ENCODE measurements at regions not wholly inside any gene's neighbourhood (a gene's known extent, or its start where the extent isn't known, plus 50 kb on each side); places are given as distances from the start of the nearest gene placed in this dataset.

DNA sequence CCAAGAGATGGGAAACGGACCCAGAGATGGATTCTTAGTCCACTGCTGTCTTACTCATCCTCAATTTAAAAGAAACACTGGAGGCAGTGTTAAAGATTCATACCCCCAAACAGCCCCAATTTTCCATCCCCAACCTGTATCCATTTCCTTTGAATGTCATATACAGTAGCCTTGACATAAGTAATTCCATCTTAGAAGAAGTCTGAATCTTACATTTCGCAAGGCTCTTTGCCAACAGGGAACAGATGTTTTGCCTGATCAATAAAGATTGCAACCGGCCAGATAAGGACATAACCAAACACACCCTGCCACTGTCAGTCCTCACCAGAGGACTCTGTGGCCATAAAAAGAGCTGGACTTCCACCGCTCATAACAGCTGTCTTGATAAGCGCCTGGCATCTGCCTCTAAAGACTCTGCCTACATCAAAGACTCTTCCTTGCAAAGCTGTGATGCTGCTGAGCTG is 59.0 kb upstream of the MED9 start:
- no peak for DNase-seq

DNA sequence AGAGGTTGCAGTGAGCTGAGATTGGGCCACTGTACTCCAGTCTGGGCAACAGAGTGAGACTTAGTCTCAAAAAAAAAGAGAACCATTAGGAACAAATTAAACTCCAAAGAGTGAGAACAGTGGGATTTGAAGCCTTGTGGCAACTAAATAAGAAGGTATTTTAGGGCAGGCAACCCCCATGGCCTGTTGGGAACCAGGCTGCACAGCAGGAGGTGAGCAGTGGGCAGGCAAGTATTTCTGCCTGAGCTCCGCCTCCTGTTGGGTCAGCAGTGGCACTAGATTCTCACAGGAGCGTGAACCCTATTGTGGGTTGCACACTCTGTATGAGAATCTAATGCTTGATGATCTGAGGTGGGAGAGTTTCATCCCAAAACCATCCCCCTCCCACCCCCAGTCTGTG is 57.6 kb upstream of the MED9 start:
- DNase-seq, result no peak

DNA sequence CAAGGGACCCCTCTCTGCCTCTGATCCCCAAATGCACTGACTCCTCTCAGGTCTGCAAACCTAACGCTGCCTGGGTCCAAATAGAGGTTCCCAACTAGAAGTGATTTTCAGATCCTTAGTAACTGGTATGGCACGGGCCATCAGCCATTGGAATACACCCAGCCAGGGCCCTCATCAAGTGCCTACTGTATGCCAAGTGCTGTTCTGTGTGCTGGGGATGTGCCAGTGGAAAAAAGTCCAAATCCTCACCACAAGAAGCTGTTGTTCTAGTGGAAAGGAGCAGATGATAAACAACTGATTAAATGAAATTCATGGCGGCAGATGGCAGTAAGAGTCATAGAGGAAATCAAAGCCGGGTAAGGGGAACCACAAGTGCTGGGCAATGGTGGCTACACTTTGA is 57.2 kb upstream of the MED9 start:
- no peak for DNase-seq

DNA sequence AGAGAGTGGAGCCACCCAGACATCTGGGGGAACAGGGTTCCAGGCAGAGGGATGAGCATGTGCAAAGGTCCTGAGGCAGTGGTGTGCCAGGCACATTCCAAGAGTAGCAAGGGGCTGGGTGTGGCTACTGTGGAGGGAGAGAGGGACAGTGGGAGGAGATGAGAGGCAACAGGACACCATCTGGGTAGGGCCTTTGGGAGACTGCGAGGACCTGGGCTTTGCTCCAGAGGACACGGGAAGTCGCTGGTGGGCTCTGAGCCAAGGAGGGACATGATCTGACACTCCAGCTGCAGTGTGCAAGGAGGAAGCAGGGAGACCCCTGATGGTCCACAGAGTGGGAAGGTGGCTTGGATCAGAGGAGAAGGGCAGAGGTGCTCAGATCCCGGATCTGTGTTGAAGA is 56.7 kb upstream of the MED9 start:
- no peak for DNase-seq

DNA sequence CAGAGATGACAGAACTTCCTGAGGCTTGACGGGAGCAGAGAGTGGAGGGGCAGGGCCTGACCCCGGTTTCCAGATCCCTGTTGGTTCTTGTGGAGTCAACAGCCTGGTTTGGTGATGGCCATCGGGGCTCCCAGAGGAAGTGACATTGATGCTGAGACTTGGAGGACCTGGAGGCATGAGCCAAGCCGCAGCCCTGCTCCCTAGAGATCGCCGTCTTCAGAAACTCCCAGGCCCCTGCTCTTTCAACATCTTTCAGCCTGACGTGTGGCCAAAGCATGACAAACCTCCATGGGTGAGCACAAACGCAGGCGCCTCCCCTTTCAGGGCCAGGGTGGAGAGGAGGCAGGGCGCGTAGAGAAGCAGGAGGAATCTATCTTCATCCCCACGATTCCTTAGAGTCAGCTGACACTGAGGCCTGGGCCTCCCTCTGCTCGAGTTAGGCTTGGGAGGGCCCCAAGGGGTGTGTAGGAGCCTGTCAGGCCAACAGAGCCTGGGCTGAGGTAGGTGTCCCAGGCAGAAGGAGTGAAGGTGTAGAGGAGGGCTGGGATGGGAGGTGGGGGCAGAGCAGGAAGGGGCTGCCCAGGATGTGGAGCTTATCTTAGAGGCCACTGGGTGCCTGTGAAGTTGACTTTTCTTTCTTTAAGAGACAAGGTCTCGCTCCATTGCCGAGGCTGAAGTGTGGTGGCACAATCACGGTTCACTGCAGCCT is 56.1 kb upstream of the MED9 start:
- peak; percentile 67 for DNase-seq

DNA sequence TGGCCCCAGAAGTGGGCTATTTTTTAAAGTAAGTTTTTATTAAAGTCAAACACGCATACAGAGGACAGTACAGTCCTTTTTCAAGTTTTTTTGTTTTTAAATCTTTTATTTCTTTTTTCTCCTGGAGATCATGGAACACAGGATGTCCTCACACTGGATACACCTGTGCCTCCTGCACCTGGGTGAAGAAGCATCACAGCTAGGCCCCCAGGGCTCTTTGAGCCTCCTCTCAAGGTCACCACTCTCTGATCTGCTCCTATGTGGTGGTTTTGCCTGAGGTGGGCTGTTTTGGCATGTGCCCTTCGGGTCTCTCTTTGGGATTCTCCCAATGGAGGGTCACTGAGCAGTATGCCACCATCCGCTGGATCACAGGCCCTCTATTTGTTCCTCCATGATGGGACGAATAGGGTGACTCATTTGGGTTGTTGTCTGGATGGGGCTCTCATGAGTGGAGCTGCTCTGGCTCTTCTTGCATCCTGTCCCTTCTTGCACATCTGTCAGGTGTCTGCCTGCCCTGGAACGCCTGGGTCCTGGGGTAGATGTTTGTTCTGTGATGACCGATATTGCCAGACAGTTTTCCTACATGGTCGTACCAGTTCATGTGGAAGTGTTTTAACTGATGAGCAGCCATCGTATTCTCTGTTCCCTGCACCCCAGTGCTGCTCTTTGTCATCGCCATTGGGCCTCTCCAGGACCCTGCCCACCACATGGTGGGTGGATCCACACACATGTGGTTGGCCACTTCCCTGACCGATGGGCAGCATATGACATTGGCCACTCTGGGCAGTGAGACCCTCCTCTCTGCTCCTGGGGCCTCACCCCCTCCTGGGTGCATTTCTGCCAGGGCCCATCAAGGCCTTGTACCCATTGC is 55.2 kb upstream of the MED9 start:
- DNase-seq, result no peak

DNA sequence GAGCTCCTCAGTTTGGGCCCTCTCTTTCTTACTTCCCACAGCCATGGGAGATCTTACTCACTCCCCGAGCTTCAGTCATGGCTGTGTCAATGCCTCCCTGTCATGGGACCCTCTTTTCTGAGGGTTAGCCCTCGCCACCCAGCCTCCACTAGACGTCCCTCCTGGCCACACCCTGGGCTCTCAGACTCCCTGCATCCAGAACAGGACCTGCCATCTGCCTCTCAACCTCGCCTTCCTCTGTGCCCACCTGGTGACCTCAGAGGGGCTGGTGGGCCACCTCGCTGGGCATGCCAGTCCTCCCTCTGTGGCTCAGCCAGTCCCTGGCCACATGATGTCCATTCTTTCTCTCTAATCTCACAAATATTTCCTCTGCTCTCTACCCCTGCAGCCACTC is 54.6 kb upstream of the MED9 start:
- DNase-seq, result no peak

DNA sequence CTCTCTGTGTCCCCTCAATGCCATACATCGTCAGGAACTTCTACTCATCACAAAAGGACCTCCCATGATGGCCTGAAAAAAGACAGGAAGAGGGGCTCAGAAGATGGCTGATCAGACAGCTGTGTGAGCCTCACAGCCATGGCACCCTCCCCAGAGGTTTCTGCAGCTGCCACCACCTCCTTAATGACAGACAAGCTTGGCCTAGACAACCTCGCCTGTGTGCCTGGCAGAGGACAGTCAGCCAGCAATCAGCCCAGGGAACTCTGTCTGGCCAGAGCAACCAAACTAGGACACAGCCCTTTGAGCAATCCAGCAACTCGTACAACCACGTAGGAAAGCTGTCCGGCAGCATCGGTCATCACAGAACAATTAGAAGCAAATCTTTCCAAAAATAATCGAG is 54.2 kb upstream of the MED9 start:
- DNase-seq, result no peak

DNA sequence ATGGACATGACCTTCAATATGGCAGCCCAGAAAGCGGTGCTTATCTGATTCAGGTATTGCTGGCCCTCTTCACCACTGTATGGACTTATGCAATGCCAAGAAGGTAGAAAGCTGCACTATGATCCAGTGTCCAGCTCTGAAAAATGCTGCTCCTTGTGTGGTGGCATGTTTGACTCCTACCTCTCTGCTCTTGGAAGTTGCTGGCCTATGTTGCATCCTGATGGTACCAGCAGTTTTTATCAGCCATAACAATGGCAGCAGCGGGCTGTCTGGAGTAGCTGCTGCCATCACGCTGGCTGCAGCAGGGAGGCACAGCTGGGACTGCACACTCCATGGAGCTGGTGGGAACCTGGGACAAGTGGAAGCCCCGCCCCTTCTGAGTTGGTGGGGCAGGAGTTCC is 53.1 kb upstream of the MED9 start:
- DNase-seq, result no peak

DNA sequence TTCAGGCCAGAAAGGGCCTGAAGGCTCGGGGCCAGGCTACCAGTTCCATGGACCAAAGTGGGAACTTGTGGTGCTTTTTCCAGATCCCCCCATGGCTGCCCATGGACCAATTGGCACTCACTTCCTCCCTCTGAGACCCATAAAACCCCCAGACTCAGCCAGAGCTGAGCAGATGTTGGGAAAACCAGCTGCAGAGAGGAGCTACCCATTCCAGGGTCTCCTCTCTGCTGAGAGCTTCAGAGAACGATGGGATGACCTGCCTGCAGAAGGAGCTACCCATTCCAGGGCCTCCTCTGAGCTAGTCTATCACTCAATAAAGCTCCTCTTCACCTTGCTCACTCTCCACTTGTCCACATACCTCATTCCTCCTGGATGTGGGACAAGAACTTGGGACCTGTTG is 52.2 kb upstream of the MED9 start:
- DNase-seq, result no peak

DNA sequence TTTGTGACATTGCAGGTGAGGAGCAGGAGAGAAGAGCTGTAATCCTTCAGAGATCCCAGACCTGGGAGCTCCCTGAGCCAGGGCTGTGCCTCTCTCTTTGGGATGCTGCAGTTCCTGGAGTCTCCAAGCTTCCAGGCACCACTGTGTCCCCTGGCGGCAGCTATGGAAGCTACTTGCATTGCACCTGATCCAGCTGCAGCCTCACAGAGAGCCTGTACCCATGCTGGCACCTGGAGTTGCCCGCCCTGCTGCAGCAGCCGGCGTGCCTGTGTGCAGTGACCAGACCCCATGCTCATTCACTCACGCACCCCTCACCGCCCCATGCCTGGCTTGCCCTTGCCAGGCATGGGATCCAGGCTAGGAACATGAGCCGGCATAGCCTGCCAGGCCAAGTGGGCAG is 51.8 kb upstream of the MED9 start:
- no peak for DNase-seq

DNA sequence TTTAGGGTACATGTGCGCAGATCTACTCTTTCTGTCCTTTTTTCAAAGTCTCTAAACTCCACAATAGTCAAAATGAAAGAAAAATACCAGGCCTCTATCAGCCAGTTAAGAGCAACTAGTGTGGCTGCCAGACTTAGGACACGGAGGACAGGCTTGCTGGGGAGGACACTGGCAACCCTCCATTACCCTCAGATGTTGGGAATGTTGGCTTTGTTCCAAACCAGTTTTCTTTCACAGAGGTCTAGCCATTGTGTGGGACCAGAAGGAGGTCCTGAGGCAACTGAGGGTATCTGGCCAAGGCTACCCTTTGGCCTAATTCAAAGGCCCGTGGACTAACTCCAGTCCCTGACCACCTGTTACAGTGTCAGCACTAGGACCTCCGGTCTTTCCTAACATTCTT is 51.2 kb upstream of the MED9 start:
- peak; percentile 12 for DNase-seq

DNA sequence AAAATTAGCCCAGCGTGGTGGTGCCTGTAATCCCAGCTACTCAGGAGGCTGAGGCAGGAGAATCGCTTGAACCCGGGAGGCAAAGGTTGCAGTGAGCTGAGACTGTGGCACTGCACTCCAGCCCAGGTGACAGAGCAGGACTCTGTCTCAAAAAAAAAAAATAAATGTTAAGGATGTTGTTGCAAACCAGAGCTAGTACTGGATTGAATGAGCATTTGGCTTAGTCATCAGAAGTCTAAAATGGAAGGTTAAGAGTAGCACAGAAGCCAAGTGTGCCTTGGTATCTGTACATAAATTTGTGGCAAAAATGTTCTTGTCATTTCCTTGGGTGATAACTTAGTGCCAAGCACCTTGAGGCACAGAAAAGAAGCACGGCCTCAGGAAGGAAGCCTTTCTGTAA is 50.6 kb upstream of the MED9 start:
- DNase-seq, result no peak
